BJ (cell line): ENCODE measurements at regions not wholly inside any gene's neighbourhood (a gene's known extent, or its start where the extent isn't known, plus 50 kb on each side); places are given as distances from the start of the nearest gene placed in this dataset.

Experiments used
- CTCF ChIA-PET: fragments of 350-600 bp; formaldehyde crosslinking; extraction: SDS; loops from one replicate; lab custom pipeline; 2021; ENCODE audit warnings: antibody characterized with exemption, inconsistent platforms; lab: Yijun Ruan, JAX
- POLR2A ChIA-PET: fragments of 300-600 bp; sonication (Branson Sonifier 250); formaldehyde crosslinking; extraction: SDS; loops from one replicate; lab custom pipeline; 2021; ENCODE audit warnings: antibody characterized with exemption; lab: Charles Lee
- DNase-seq: peaks from one replicate; pipeline ENCODE4 v3.0.0-alpha.2; 2011; ENCODE audit warnings: low read depth
- H3K27me3 ChIP-seq: 2 replicates; pipeline ENCODE4 v1.6.0; 2011; ENCODE audit warnings: low read length; ENCODE audit not compliant: control insufficient read depth, insufficient read depth
- H3K36me3 ChIP-seq: 2 replicates; pipeline ENCODE4 v1.5.1; 2011; ENCODE audit warnings: low read length; ENCODE audit not compliant: control insufficient read depth, insufficient read depth
- H3K4me3 ChIP-seq: 2 replicates; pipeline ENCODE4 v1.5.1; 2011; ENCODE audit warnings: low read depth, mild to moderate bottlenecking, control low read depth, low read length
- TF ChIP-seq, protein P1 (sequence below): IDR thresholded peaks from 2 replicates; pipeline ENCODE4 v1.5.1; 2011; ENCODE audit warnings: low read depth, mild to moderate bottlenecking, control low read depth, inconsistent platforms, low read length, moderate library complexity; ENCODE audit not compliant: insufficient read depth

- CTCF ChIA-PET, result no interaction called here
- Histone ChIP-seq H3K36me3 (no peaks in the 10 kb centered on the region), H3K4me3 (no peak overlapping the region), H3K27me3 (no peaks in the 10 kb centered on the region)
- DNase-seq, result no peak
- TF ChIP-seq, protein P1, sequence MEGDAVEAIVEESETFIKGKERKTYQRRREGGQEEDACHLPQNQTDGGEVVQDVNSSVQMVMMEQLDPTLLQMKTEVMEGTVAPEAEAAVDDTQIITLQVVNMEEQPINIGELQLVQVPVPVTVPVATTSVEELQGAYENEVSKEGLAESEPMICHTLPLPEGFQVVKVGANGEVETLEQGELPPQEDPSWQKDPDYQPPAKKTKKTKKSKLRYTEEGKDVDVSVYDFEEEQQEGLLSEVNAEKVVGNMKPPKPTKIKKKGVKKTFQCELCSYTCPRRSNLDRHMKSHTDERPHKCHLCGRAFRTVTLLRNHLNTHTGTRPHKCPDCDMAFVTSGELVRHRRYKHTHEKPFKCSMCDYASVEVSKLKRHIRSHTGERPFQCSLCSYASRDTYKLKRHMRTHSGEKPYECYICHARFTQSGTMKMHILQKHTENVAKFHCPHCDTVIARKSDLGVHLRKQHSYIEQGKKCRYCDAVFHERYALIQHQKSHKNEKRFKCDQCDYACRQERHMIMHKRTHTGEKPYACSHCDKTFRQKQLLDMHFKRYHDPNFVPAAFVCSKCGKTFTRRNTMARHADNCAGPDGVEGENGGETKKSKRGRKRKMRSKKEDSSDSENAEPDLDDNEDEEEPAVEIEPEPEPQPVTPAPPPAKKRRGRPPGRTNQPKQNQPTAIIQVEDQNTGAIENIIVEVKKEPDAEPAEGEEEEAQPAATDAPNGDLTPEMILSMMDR, result no peak
- POLR2A ChIA-PET, result no interaction called here
Measured at GRCh38 chr2:15772681-15773080, 167.7 kb upstream of the MYCN start.

DNA sequence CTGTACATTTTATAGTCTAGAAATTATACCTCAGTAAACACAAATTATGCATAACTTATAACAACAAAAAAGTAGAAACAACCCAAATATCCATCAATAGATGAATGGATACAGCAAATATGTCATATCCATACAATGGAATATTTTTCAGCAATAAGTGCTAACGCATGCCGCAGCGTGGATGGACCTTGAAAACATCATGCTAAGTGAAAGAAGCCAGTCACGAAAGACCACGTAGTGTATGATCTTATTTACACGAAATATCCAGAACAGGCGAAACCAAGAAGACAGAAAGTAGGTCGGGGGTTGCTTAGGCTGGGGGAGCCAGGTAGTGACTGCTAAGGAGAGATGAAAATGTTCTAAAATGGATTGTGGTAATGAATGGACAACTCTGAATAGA lies 167.1 kb upstream of the MYCN start:
- ChIA-PET POLR2A (no interaction called here), CTCF (no interaction called here)
- TF ChIP-seq, protein P1, result no peak
- H3K4me3 ChIP-seq, result no peak overlapping the region
- no peaks in the 10 kb centered on the region for H3K27me3 ChIP-seq
- no peak for DNase-seq
- H3K36me3 ChIP-seq, result no peaks in the 10 kb centered on the region

DNA sequence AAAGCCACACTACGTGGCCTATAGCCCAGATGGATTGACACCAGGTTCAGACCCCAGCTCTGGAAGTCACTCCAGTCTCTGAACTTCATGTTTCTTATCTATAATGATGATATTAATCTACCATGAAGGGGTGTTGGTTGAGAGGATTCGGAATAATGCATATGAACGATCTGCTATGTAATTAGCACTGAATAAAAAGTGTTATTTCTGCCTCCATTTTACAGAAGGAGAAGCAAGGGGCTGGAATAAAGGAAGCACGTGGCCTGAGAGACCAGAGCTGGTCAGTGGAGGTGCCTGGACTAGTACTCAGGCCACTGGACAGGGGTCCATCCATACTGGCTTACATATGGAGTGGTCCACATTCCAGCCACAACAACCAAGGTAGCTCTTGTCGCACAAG lies 166.5 kb upstream of the MYCN start:
- TF ChIP-seq, protein P1, result no peak
- ChIA-PET CTCF (no interaction called here), POLR2A (no interaction called here)
- Histone ChIP-seq H3K4me3 (no peak overlapping the region), H3K27me3 (no peaks in the 10 kb centered on the region), H3K36me3 (no peaks in the 10 kb centered on the region)
- no peak for DNase-seq

- TF ChIP-seq, protein P1, result no peak
- POLR2A ChIA-PET, result no interaction called here
- Histone ChIP-seq H3K4me3 (no peak overlapping the region), H3K36me3 (no peaks in the 10 kb centered on the region), H3K27me3 (no peaks in the 10 kb centered on the region)
- CTCF ChIA-PET, result no interaction called here
- DNase-seq, result no peak
Measured at GRCh38 chr2:15775753-15776628, 164.4 kb upstream of the MYCN start.

GRCh38 chr2:15776629-15776919 lies 163.8 kb upstream of the MYCN start:
- Histone ChIP-seq H3K4me3 (no peak overlapping the region), H3K36me3 (no peaks in the 10 kb centered on the region), H3K27me3 (no peaks in the 10 kb centered on the region)
- TF ChIP-seq, protein P1, result no peak
- CTCF ChIA-PET, result no interaction called here
- POLR2A ChIA-PET, result no interaction called here
- DNase-seq, result no peak
